HepG2 (cell line): ENCODE measurements at regions not wholly inside any gene's neighbourhood (a gene's known extent, or its start where the extent isn't known, plus 50 kb on each side); places are given as distances from the start of the nearest gene placed in this dataset.

Experiments
- ESRRA ChIP-seq: sonication (generic); formaldehyde crosslinking; IDR thresholded peaks from 2 replicates; pipeline ENCODE4 v1.5.1; 2020; ENCODE audit warnings: mild to moderate bottlenecking, low read depth, missing genetic modification reagents
- MAFF ChIP-seq: IDR thresholded peaks from 2 replicates; pipeline ENCODE4 v1.6.1; 2011; ENCODE audit warnings: low read depth, low read length, improper control_type of control experiment
- RAD21 ChIP-seq: fragments of 450-650 bp; formaldehyde crosslinking; IDR thresholded peaks from 2 replicates; pipeline ENCODE4 v1.5.0; 2020; ENCODE audit warnings: mild to moderate bottlenecking

DNA sequence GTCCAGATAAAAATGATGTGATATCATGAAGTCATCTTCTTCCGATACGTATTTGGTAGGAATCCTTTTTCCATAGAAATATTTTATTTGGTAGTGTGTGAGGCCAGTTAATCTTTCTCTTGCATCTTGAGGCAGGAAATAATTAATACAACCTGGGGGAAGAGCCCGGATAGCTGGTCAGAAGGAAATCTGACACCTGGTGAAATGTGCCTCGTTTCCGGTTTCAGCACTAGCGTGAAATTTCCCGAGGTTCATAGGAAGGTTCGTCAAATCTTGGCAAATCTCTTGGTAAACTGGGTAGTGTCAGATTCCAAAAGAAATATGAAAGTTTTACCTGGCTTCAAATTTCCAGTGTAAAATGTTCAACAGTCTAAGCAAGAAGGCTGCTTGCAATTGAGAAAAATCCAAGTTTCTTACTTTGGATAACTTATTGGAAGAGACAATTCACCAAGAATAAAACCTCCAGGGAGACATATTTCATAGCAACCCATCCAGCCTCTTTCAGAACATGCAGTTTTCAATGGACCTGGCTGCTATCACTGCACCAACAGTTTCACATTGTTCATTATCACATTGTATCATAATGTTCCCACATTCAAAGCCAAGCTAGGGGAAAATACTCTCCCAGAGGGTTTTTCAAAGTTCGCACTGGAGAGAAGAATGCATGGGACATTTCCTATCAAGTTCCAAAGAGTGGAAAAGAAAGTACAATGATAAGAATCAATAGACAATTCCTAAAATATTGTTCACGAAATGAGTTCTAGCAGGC, 454.5 kb upstream of the CITED2 start:
- TF ChIP-seq RAD21 (CRISPR knock-in tag) (no peak), MAFF (no peak), ESRRA (CRISPR knock-in tag) (no peak)
